GM18502 (cell line): ENCODE measurements at regions not wholly inside any gene's neighbourhood (a gene's known extent, or its start where the extent isn't known, plus 50 kb on each side); places are given as distances from the start of the nearest gene placed in this dataset.

ENCODE experiments used
- ATAC-seq: cut with Tn5 transposase; IDR thresholded peaks from one replicate; pipeline ENCODE4 v1.9.1; 2021; ENCODE audit warnings: mild to moderate bottlenecking; ENCODE audit not compliant: unreplicated experiment, poor library complexity

DNA sequence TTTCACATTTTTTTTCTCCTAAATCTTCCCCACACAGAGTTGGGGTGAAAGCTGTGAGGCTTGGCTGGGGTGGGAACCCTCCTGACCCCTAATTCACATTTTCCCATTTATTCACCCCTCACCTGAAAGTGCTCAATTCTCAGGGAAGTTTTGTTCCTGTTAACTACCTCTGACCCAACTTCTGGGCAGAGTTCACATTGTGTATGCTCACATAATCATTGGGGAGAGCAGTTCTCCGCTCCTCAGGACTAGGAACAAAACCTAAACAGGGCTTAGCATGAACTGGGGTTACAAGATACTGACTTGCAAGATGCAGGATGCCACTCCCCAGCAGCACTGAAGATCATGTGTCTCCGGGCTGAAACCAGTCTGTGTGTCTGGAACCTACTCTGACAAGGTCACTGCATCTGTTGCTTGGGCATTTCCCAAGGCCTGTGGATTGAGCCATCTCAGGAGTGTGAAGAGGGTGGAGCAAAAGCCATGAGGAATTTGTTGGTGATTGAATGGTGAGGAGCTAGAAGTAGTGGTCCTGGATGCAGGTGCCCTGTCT lies 258.1 kb upstream of the IGFBP3 start:
- no peak for ATAC-seq

DNA sequence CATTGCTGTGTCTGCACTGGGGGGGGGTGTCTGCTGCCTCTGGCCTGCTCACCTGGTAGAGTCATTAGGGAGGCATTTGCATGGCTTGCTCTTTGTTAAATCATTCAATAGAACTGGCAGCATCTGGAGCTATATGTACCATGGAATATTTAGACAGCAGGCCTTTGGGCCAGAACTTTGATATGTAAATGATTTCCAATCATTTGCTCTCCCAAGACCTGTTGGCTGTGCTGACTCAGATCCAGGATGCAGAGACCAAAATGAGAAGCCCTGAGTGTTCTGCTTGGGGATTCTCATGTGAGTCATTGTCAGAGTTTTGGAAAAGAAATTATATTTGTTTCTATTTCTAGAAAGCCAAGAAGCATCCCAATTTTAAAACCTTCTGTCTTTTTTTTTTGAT lies 257.6 kb upstream of the IGFBP3 start:
- no peak for ATAC-seq

DNA sequence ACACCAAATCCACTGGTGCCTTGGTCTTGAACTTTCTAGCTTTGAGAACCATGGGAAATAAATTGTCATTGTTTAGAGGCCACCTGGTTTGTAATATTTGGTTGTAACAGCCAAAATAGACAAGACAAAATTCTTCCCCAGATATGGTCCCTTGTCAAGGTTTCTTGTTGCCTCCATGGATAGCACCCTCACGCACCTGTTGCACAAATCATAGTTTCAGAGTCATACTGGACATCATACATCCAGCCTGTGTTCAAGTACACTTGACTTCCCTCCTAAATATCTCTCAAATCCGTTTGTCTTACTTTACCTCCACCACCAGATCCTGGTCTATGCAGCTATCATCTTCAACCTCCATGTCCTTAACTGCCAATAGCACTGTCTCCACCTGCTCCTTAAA lies 256.7 kb upstream of the IGFBP3 start:
- no peak for ATAC-seq

DNA sequence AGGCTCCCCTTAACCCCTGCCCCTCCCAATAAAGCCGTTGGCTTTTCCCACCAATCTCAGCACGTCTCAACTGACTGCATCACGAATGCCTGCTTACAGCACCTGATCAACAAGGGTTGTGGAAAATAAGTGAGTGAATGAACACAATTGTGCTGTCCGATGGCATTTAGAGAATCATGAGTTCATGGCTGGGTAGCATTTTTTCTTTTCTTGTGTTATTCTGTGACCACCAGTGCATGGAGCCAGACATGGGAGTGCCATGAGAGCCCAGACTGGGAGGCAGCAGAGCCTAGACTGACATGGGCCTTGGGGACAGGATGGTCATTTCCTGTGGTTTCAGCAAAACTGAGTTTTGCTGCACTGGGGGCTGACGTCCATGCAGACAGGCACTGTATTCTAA lies 254.1 kb upstream of the IGFBP3 start:
- ATAC-seq, result no peak

DNA sequence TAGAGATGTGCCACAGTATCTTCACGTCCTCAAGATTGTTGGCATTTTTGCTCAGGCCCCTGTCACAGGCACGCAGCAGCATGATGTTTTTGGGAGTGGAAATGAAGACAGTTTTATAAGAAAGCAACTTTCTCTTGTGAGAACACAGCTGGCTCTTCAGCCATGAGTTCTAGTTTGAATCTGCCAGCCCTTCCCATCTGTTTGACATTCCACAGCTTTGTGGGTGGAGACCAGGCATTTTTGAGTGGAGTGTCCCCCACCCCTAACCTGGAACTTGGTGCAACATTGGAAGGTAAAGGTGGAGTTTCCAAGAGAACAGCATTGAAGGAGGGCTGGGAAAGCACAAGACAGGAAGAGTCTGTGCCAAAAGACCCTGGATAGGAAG lies 253.1 kb upstream of the IGFBP3 start:
- no peak for ATAC-seq

DNA sequence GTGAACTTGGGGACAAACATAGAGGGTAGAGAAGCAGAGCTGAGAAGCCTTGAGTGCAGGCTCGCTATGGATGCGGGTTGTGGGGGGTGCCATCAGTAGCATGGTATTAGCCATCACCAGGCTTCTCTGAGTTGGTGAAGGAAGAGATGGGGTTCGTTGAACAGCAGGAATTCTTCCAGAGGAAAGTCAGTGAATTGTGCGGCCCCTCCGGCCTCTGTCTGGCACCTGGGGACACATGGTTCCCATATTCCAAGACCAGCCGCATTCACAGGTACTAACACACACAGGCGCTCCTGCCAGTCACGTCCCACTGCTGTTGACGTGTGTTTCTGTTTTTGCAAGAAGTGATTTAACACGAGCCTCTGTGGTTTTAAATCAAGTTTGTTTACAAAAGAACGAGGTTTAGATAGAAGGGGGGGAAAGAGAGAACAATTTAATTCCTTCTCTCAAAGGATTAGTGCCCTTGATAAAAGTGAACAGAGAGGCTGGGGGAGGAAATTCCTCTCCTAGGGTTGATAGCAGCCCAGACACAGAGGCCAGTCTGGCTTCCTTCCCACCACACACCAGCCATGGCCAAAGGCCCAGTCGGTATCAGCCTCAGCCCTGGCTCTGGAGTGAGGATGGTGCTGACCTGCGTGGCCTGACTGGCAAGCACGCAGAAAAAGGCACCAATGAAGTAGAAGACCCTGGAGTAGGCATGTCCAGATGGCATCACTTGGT lies 252.6 kb upstream of the IGFBP3 start:
- ATAC-seq, result no peak

DNA sequence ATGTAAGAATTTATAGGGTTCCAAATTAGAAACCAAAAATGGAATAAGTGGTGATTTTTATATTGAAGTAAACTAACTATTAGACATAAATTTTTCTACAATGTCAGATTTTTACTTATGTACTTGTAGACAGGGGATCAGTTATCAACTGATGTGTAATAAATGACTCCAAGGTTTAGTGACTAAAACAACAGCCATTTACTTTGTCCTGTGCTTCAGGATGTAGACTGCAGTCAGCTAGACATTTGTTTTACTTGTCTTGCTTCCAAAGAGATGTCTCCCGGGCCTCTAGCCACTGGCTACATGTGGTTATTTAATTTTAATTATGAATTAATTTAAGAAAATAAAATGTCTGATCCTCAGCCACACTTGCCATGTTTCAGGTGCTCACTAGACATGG lies 249.7 kb upstream of the IGFBP3 start:
- ATAC-seq, result no peak

DNA sequence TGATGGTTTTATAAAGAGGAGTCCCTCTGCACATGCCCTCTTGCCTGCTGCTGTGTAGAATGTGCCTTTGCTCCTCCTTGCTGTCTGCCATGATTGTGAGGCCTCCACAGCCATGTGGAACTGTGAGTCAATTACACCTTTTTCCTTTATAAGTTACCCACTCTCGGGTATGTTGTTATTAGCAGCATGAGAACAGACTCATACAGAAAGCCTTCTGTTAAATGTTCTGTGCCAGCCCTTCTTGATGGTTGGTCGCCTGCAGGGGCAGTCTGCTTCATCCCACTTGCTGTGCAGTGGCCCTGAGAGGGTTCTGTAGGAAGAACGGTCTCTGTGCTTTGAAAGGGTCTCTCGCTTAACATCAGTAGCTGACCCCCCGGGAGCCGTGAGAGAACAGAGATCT lies 248.9 kb upstream of the IGFBP3 start:
- no peak for ATAC-seq

DNA sequence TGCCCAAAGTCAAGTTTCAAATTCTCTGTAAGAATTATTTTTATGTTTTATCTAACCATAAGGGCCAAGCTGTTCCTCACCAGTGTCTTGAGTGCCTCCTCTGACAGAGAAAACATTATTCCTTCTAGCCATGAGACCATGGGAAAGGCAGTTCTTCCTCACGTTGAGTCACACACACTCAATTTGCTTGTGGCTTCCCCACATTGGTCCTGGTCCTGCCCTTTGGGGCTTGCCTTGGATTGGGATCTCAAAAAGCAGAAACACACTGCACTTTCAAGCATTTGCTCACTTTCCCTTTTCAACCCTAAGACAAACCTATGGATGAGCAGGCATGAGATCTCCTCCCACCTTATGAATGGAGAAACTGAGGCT lies 248.3 kb upstream of the IGFBP3 start:
- no peak for ATAC-seq

DNA sequence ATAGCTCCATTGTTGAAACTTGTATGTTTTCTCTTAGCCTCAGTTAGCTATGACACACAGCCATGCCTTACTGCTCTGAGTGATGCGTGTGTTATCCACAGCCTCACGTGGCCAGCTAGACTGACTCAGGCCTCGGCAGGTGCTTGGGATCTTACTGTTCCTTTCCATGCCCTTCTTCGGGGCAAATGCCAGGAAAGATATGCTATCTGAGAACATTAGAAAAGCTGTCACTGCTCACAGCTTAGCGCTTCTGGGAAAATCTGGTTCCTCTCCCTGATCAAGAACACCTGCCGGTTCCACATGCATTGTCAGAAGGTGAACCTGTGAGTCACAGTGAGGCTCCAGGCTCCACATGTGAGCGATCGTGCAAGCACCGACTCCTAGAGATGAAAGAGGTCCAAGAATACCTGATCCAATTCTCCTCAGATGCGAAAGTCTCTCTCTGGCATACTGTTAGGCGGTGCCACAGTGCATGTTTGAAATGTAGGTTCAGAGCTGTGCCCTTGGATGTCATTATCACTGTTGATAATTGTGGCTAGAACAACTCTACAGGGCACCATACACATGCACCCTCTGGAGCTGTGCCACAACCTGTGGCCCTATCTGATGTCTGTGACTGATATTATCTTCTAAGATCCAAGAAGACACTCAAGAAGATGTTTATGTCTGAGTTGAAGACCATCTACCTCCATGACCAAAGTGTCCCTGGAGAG lies 247.8 kb upstream of the IGFBP3 start:
- ATAC-seq, result no peak

DNA sequence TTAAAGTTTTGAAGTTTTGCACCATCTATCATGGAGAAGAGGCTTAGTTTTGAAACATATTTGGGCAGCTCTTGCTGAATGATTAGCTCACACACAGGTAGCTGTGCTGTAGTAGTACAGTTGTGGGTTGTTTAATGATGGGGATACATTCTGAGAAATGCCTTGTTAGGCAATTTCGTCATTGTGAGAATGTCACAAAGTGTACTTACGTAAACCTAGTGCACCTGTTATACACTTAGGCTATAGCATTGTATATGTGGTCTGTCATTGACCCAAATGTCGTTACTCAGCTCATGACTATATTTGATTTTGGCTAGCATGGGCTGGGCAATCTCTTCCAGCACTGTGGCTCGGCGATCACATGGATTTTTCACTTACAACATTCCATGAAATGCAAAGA lies 247.2 kb upstream of the IGFBP3 start:
- no peak for ATAC-seq

DNA sequence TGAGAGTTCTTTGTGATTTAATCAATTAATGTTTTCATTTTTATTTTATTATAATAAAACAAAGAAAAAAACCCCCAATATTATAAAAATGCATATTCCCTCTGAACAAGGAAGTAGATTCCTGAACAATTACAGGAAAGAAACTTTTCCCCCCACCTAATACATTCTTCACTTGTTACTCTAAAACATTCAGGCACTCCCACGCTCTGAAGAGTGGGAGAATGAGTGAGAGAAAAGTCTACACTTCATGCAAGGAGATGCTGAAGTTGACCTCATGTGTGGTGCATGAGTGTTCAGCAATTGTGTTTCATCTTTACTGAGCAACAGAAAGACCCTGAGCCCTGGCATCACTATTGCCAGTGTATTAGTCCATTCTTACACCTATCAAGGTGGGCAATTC lies 244.2 kb upstream of the IGFBP3 start:
- ATAC-seq, result no peak

DNA sequence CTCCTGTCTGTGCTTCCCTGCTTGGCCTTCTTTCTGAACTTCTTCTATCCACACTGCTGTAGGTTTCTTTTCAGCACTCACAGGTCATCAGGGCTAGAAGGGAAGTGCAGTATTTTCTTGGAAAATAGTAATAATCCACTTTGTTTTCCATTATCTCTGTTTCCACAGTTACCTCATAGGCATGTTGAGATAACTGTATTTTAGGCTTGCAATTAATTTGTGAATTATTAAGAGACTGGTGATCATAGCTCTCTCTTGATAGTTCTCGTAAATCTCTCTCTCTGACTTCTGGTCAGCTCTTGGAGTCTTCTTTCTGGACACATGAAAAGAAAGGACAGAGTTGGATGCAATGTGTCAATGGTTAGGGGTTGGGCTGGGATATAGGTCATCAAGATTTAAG lies 243.6 kb upstream of the IGFBP3 start:
- ATAC-seq, result no peak

DNA sequence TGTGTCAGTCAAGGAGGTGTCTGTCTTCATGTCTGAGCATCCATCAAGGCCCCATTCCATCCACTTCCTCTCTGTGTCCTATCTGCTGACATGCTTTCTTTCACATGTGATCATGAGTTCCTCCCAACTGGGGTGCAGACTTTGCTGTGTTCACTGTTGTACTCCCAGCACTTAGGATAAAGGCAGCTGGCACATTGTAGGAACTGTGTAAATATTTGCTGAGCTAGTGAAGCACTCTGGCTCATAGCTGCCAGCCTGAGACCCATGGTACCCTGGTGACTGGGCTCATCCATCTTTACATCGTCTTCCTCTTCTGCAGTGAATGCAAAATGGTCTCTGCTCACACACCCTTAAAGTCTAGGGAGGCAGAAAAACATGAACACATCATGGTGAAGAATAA lies 242.2 kb upstream of the IGFBP3 start:
- ATAC-seq, result no peak

DNA sequence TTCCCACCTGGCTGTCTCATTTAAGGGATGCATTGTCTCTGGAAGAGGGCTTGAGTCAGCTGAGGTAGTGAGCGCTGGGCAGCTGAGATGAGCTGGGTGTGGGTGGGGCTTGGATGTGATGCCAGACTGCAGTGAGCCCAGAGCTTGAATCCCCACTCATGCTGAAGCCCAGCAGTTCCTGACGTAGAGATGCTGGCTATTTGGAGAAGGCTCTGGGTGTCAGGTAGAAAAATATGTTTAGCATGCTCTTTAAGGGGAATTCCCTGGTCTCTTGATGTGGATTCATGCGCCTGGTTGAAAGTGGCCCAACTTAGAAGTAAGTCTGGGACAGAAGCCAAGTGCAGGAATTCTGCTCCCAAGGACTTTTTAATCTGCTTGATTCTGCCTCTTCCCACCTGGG lies 241.5 kb upstream of the IGFBP3 start:
- ATAC-seq, result no peak

DNA sequence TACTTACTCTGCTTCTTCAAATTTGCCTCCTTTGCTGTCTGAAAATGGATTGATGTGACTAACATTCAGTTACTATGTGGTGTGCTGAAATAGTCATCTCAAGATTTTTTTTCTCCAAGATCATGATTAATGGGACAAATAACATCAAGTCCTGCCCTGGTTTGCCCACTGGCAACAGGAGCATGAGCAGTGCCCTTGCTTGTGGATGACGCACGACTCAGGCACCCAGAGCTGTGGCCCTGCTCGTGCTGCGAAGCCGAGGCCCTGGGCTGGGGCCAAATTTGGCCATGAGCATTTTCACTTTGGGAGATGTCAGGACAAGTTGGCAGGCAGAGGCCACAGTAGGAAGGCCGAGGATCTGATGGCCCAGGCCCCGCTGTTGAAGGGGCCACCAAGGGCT lies 239.8 kb upstream of the IGFBP3 start:
- ATAC-seq, result no peak

DNA sequence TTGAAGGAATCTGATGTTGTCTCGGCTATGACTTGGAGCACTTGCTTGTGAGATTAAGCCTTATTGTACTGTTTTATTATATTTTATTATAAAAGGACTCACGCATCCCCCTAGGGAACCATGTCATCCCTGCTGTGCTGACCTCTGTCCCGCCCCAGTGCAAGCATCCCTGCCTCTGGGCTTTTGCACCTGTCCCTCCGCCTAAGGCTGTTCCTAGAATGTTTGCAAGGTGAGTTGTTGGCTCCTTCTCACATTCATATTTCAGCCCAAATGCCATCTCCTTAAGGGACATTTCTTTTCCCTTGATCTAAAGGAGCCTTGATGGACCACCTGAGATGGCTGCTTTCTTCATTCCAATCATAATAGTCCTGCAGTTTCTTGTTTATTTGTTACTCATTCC lies 236.9 kb upstream of the IGFBP3 start:
- ATAC-seq, result no peak

DNA sequence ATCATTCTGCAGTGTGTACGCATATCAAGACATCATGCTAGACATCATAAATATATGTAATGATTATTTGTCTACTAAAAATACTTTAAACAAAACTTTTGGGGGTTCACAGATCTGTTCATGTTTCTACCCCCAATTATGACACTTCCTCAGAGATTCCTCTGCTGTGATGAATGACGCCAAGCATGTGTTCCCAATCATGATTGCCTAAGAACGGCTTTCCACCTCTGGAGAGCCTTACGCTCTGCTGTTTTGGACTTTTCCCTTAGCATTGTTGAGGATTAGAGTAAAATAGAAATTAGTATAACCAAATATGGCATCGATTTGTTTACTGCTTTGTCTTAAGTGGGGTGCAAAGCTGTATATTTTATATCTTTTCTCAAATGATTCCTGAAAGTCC lies 236.3 kb upstream of the IGFBP3 start:
- no peak for ATAC-seq

DNA sequence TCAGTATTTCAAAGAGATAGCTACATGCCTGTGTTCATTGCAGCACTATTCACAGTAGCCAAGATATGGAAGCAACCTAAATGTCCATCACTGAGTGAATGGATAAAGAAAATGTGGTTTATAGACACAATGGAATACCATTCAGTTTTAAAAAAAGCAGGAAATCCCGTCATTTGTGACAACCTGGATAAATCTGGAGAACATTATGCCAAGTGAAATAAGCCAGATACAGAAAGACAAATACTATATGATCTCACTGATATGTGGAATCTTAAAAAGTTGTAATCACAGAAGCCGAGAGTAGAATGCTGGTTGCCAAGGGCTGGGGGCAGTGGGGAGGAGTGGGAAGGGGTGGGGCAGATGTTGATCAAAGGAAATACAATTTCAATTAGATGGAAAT lies 235.8 kb upstream of the IGFBP3 start:
- ATAC-seq, result no peak

DNA sequence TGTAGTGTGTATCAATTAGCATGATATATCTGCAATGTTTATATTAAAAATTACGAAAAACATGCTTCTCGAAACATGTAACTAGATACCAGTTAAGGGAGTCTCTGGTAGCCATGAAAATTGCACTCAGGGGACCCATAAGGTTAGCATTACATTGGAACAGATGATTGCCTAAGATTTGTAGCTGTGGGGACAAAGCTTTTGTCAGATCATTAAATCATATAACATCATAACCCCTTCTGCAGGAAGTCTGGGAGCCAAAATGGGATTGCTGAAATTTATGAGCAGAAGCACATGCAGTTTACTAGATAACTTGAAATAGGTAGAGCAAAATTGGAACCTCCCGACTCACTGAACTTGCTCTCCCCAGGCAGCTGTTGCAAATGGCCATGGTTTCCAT lies 235.0 kb upstream of the IGFBP3 start:
- ATAC-seq, result no peak

DNA sequence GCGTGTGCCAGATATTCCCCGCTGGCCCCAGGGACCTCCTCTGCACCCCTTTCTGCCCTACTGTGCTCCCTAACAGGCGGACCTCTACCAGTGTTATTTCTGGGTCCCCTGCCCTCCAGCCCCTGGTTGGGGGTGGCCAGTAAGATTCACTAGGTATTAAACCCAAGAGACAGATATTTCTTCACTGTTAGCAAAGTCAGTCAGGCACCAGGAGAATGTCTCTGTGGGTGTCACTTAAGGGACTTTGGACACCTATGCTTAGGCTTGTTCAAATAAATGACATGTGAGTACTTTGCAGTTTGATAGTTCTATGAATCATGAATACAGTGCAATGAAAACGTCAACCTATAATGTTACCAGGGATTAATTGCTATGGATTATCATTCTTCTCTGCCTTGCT lies 234.3 kb upstream of the IGFBP3 start:
- ATAC-seq, result no peak
